ENCODE measurements at regions not wholly inside any gene's neighbourhood (a gene's known extent, or its start where the extent isn't known, plus 50 kb on each side); places are given as distances from the start of the nearest gene placed in this dataset.

DNA sequence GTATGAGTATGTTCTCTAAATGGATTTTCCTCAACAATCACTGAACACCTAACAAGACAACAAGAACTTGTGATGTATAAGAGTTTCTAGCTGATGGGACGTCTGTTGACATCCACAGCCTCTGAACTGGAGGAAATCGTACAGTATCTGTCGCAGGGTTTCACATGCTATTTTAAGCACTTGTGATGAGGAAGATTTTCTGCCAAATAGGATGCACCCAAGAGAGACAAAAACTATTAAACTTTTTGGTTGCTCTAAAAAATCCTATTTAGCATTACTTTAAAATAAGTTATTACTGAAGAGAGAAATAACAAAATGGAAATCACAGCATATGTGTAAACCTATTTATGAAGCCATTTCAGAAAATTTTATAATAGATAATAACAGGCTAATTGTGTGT is 356.1 kb upstream of the SLC7A11 start:
- H3K36me3 ChIP-seq (ENCODE audit: low read depth) = no peaks in the 10 kb centered on the region
- H3K4me3 ChIP-seq = no peak overlapping the region
- H2AFZ ChIP-seq = no peak overlapping the region
- no peak overlapping the region for H3K9ac ChIP-seq
- TF ChIP-seq EZH2phosphoT487 (IDR thresholded peaks at IDR 0.05; ENCODE audit: insufficient read depth, low read depth) (no peak), EZH2 (IDR thresholded peaks at IDR 0.05; ENCODE audit: insufficient read depth, poor library complexity, severe bottlenecking) (no peak)
- no peaks in the 10 kb centered on the region for H3K27me3 ChIP-seq (replicated peaks; ENCODE audit: insufficient read depth)
- WGBS, 2 experiments (ENCODE audit: low coverage in 1 of 2, low lambda C conversion rate in 2 of 2, missing lambda C conversion rate in 2 of 2) = 20 to 29% methylated on average over 3 of the region's 3 CpGs
- H4K20me1 ChIP-seq (ENCODE audit: insufficient read depth) = no peaks in the 10 kb centered on the region
- no peaks in the 10 kb centered on the region for H3K79me2 ChIP-seq (ENCODE audit: insufficient read depth)
- DNase-seq = no peak
- no peaks in the 10 kb centered on the region for H3K9me3 ChIP-seq (ENCODE audit: low read depth)
- no peaks in the 10 kb centered on the region for H3K4me1 ChIP-seq (ENCODE audit: insufficient read depth)
- H3F3A ChIP-seq (ENCODE audit: insufficient read depth) = no peaks in the 10 kb centered on the region
- no peak overlapping the region for H3K4me2 ChIP-seq (ENCODE audit: unreplicated experiment)
- no peaks in the 10 kb centered on the region for H3K9me2 ChIP-seq (ENCODE audit: insufficient read depth)
- no peak overlapping the region for H3K27ac ChIP-seq
- in situ Hi-C loops (cut with MboI) = no loop called here

DNA sequence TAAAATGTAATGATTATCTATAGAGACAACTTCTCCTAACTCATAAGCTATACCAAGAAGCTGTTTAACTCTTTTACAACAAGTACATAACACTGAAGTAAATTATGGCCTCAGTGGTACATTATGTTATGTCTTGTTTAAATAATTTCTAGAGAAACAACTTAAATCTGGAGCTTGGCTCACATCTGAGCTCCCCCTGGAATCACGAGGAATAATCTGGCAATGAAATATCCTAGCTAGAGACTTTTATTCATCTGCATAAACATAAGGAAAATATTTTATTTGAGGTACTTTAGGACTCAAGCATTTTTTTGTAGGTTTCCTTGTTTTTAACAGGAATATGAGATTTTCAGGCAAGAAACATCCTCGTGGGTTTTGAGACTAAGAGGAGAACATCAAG is 354.7 kb upstream of the SLC7A11 start:
- TF ChIP-seq EZH2 (IDR thresholded peaks at IDR 0.05; ENCODE audit: insufficient read depth, poor library complexity, severe bottlenecking) = no peak
- no peak for TF ChIP-seq EZH2phosphoT487 (IDR thresholded peaks at IDR 0.05; ENCODE audit: insufficient read depth, low read depth)
- Histone ChIP-seq H3F3A (ENCODE audit: insufficient read depth) (no peaks in the 10 kb centered on the region), H3K4me2 (ENCODE audit: unreplicated experiment) (no peak overlapping the region), H3K27ac (no peak overlapping the region), H3K4me1 (ENCODE audit: insufficient read depth) (no peaks in the 10 kb centered on the region), H3K4me3 (no peak overlapping the region), H2AFZ (no peak overlapping the region), H3K79me2 (ENCODE audit: insufficient read depth) (no peaks in the 10 kb centered on the region), H3K27me3 (replicated peaks; ENCODE audit: insufficient read depth) (no peaks in the 10 kb centered on the region), H3K36me3 (ENCODE audit: low read depth) (no peaks in the 10 kb centered on the region), H4K20me1 (ENCODE audit: insufficient read depth) (no peaks in the 10 kb centered on the region), H3K9me3 (ENCODE audit: low read depth) (no peaks in the 10 kb centered on the region), H3K9me2 (ENCODE audit: insufficient read depth) (no peaks in the 10 kb centered on the region), H3K9ac (no peak overlapping the region)
- DNase-seq = no peak
- in situ Hi-C loops (cut with MboI) = no loop called here
- WGBS, 2 experiments (ENCODE audit: low coverage in 1 of 2, low lambda C conversion rate in 2 of 2, missing lambda C conversion rate in 2 of 2) = 20 to 34% methylated on average over 2 of the region's 2 CpGs

DNA sequence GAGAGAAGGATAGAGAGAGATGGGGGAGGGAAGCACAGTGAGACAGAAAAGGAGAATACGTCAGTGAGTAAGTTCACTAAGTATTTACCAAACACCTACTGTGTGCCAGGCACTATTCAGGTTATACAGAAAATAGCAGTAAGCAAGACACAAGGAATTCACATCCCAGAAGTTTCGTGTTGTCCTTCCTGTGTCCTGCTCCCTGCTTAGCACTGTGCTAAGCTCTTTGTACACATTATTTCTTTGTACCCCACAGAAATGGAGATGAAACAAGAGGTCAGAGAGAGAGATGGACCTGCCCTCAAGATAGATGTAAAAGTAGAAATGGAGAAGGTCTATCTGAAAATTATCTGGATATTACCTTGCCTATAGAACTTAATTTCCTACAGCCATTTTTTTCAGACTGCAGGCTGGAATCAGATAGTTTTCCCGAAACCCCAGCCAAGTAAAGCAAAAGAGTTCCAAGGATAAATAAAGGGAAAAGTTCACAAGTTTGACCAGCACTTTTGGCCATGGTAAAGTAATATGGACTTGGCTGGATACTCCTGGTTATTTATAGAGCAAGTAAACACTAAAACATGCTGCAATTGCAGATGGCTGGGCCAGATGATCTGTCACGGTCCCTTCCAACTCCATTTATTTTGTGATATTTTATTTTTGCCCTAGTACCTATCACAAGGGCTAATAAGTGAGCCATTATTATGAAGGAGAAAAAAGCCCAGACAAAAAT is 353.7 kb upstream of the SLC7A11 start:
- Histone ChIP-seq H2AFZ (no peak overlapping the region), H3K36me3 (ENCODE audit: low read depth) (no peaks in the 10 kb centered on the region), H4K20me1 (ENCODE audit: insufficient read depth) (no peaks in the 10 kb centered on the region), H3K4me1 (ENCODE audit: insufficient read depth) (no peaks in the 10 kb centered on the region), H3K9me3 (ENCODE audit: low read depth) (no peaks in the 10 kb centered on the region), H3K27ac (no peak overlapping the region), H3K27me3 (replicated peaks; ENCODE audit: insufficient read depth) (no peaks in the 10 kb centered on the region), H3K9me2 (ENCODE audit: insufficient read depth) (no peaks in the 10 kb centered on the region), H3K79me2 (ENCODE audit: insufficient read depth) (no peaks in the 10 kb centered on the region), H3K4me3 (no peak overlapping the region), H3K4me2 (ENCODE audit: unreplicated experiment) (no peak overlapping the region), H3F3A (ENCODE audit: insufficient read depth) (no peaks in the 10 kb centered on the region), H3K9ac (no peak overlapping the region)
- no peak for TF ChIP-seq EZH2 (IDR thresholded peaks at IDR 0.05; ENCODE audit: insufficient read depth, poor library complexity, severe bottlenecking)
- TF ChIP-seq EZH2phosphoT487 (IDR thresholded peaks at IDR 0.05; ENCODE audit: insufficient read depth, low read depth) = no peak
- DNase-seq = no peak
- in situ Hi-C loops (cut with MboI) = no loop called here
- WGBS, 2 experiments (ENCODE audit: low coverage in 1 of 2, low lambda C conversion rate in 2 of 2, missing lambda C conversion rate in 2 of 2) = 53 to 54% methylated on average over 4 of the region's 4 CpGs

DNA sequence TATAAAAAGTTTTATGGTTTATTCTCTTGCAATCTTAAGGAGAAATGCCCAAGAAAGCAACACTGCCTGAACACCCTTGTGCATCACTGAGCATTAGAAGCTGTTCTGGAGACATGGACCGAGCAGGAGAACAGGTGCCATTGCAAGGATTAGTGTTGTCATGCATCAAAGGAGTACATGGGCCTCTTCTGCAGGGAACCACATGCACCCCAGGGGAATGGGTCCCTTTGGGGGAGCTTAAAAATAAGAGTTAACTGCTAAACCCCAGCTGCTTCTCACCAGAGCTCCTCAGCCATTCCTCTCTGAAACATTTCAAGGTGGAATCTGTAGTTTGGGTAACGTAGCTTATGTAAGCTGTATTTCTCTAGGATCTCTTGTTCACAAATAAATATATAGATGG is 353.0 kb upstream of the SLC7A11 start:
- in situ Hi-C loops (cut with MboI) = no loop called here
- WGBS, 2 experiments (ENCODE audit: low coverage in 1 of 2, low lambda C conversion rate in 2 of 2, missing lambda C conversion rate in 2 of 2) = 63 to 72% methylated on average over 2 of the region's 2 CpGs
- TF ChIP-seq EZH2 (IDR thresholded peaks at IDR 0.05; ENCODE audit: insufficient read depth, poor library complexity, severe bottlenecking) = no peak
- no peak for TF ChIP-seq EZH2phosphoT487 (IDR thresholded peaks at IDR 0.05; ENCODE audit: insufficient read depth, low read depth)

More for the DNA sequence above, 353.0 kb upstream of the SLC7A11 start:
- H3K4me2 ChIP-seq (ENCODE audit: unreplicated experiment) = no peak overlapping the region
- no peaks in the 10 kb centered on the region for H3F3A ChIP-seq (ENCODE audit: insufficient read depth)
- no peak for DNase-seq
- H3K27me3 ChIP-seq (replicated peaks; ENCODE audit: insufficient read depth) = no peaks in the 10 kb centered on the region
- no peaks in the 10 kb centered on the region for H3K9me3 ChIP-seq (ENCODE audit: low read depth)
- no peaks in the 10 kb centered on the region for H3K4me1 ChIP-seq (ENCODE audit: insufficient read depth)
- no peaks in the 10 kb centered on the region for H4K20me1 ChIP-seq (ENCODE audit: insufficient read depth)
- H3K79me2 ChIP-seq (ENCODE audit: insufficient read depth) = no peaks in the 10 kb centered on the region
- no peak overlapping the region for H3K27ac ChIP-seq
- H3K4me3 ChIP-seq = no peak overlapping the region
- H3K36me3 ChIP-seq (ENCODE audit: low read depth) = no peaks in the 10 kb centered on the region
- no peak overlapping the region for H2AFZ ChIP-seq
- no peak overlapping the region for H3K9ac ChIP-seq
- no peaks in the 10 kb centered on the region for H3K9me2 ChIP-seq (ENCODE audit: insufficient read depth)

Measured in GM23248 (cell line).